ENCODE measurements at regions not wholly inside any gene's neighbourhood (a gene's known extent, or its start where the extent isn't known, plus 50 kb on each side); places are given as distances from the start of the nearest gene placed in this dataset.

DNA sequence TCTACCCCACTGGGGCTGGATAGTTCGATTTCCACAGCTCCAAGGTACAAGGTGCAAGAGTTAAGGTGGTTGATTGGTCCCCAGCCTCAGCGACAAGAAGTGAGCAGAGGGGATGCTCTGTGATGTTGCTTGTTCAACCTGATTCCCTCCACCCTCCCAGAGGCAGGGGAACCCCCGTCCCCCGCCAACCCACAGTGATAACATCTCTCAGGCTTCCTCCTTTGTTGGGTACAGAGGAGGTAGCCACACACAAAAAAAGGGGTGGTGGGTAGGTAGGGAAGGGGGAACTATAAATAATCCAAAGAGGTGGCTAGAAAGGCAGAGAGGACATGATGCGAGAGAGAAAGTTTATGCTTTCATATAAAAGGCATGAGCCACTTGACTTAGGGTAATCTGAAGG is 192.9 kb upstream of the POU3F3 start:
- no peak for DNase-seq (ENCODE audit: low spot score in 2 of 2, unreplicated experiment in 2 of 2)
- Mint-ChIP-seq H3K4me1 (peaks cover 6% of the 10 kb centered on the region), H3K4me3 (no peak overlapping the region), H3K9me3 (no peaks in the 10 kb centered on the region), H3K27ac (no peak overlapping the region), H3K36me3 (no peaks in the 10 kb centered on the region), H3K27me3 (ENCODE audit: low read depth) (peaks cover 83% of the 10 kb centered on the region)
- TF ChIP-seq, protein P1, sequence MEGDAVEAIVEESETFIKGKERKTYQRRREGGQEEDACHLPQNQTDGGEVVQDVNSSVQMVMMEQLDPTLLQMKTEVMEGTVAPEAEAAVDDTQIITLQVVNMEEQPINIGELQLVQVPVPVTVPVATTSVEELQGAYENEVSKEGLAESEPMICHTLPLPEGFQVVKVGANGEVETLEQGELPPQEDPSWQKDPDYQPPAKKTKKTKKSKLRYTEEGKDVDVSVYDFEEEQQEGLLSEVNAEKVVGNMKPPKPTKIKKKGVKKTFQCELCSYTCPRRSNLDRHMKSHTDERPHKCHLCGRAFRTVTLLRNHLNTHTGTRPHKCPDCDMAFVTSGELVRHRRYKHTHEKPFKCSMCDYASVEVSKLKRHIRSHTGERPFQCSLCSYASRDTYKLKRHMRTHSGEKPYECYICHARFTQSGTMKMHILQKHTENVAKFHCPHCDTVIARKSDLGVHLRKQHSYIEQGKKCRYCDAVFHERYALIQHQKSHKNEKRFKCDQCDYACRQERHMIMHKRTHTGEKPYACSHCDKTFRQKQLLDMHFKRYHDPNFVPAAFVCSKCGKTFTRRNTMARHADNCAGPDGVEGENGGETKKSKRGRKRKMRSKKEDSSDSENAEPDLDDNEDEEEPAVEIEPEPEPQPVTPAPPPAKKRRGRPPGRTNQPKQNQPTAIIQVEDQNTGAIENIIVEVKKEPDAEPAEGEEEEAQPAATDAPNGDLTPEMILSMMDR (IDR thresholded peaks at IDR 0.05; ENCODE audit: unreplicated experiment): no peak

DNA sequence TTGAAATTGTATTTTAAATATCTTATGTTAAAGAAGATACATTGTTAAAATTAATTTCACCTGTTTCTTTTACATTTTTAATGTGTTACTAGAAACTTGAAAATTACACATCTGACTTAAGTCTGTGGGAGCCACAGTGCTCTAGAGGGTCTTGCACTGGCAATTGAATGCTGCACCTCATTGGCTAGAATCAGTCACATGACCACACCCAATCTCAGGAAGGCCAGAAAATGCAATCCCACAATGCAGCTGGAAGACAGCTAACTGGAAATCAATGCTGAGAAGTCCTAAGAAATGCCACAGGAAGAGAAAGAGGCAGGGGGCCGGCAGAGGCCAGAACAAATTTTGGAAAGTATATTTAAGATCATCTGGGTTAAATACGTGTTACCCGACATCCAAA is 189.2 kb upstream of the POU3F3 start:
- H3K4me3 Mint-ChIP-seq: no peak overlapping the region
- no peaks in the 10 kb centered on the region for H3K9me3 Mint-ChIP-seq
- no peak overlapping the region for H3K27ac Mint-ChIP-seq
- peaks cover 80% of the 10 kb centered on the region for H3K27me3 Mint-ChIP-seq (ENCODE audit: low read depth)
- H3K4me1 Mint-ChIP-seq: no peaks in the 10 kb centered on the region
- no peaks in the 10 kb centered on the region for H3K36me3 Mint-ChIP-seq
- TF ChIP-seq, protein P1 (IDR thresholded peaks at IDR 0.05; ENCODE audit: unreplicated experiment): no peak
- DNase-seq (ENCODE audit: low spot score in 2 of 2, unreplicated experiment in 2 of 2): no peak

DNA sequence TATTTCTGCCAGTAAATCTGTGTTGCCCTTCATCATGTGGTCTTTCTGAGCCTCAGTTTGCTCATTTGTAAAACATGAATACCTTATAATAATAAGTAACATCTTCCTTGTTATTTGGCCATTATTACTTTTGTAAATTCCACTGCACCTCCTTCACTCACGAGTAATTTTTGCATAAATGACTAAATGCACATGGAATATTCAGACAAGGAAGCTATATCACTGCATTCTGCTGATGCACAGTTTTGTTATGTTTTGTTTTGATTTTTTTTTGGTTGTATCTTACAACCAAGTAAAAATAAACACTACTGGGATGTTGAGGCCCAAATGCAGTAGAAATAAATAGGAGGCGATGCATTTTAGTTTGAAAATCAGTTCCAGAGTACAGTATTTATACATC is 185.3 kb upstream of the POU3F3 start:
- H3K27me3 Mint-ChIP-seq (ENCODE audit: low read depth): peaks cover 66% of the 10 kb centered on the region

DNA sequence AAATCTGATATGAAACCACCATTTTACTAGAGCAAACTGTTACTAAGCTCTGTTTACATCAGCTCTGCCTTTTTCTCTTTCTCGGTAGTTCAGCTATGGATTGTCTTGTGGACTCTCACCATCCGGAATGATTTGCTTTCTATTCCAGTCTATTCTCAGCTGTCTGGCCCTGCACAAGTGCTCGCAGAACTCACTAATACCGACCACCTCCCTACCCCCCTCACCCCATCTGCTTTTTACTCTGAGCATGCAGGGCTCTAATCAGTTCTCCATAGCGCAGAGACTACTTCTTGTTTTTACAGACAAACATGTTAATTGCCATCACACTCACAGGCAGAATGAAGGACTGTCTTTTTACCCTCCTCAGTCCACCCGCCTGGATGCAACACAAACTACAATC is 180.7 kb upstream of the POU3F3 start:
- TF ChIP-seq, protein P1 (IDR thresholded peaks at IDR 0.05; ENCODE audit: unreplicated experiment): no peak
- H3K27ac Mint-ChIP-seq: no peak overlapping the region
- peaks cover 52% of the 10 kb centered on the region for H3K27me3 Mint-ChIP-seq (ENCODE audit: low read depth)
- no peaks in the 10 kb centered on the region for H3K36me3 Mint-ChIP-seq
- H3K9me3 Mint-ChIP-seq: no peaks in the 10 kb centered on the region
- H3K4me1 Mint-ChIP-seq: no peaks in the 10 kb centered on the region
- no peak overlapping the region for H3K4me3 Mint-ChIP-seq
- DNase-seq (ENCODE audit: low spot score in 2 of 2, unreplicated experiment in 2 of 2): no peak

More for the DNA sequence above, 185.3 kb upstream of the POU3F3 start:
- Mint-ChIP-seq H3K9me3 (no peaks in the 10 kb centered on the region), H3K27ac (no peak overlapping the region), H3K36me3 (no peaks in the 10 kb centered on the region), H3K4me3 (no peak overlapping the region), H3K4me1 (no peaks in the 10 kb centered on the region)
- DNase-seq (ENCODE audit: low spot score in 2 of 2, unreplicated experiment in 2 of 2): no peak
- TF ChIP-seq, protein P1 (IDR thresholded peaks at IDR 0.05; ENCODE audit: unreplicated experiment): no peak

DNA sequence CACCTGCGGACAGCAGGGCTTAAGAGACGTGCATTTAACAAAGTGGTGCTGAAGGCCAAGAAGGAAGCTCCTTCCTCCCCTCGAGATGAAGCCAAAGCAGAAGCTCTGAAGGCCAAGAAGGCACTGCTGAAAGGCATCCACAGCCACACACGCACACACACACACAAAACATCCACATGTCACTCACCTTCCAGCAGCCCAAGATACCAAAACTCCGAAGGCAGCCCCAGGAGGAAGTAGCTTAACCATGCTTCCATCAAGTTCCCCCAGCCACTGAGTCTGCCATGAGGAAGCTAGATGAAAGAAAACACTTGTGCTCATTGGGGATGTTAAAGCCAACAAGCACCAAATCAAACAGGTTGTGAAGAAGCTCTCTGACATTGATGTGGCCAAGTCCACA is 175.7 kb upstream of the POU3F3 start:
- H3K36me3 Mint-ChIP-seq: no peaks in the 10 kb centered on the region
- H3K4me1 Mint-ChIP-seq: no peaks in the 10 kb centered on the region
- H3K27me3 Mint-ChIP-seq (ENCODE audit: low read depth): peaks cover 43% of the 10 kb centered on the region

More for the DNA sequence above, 175.7 kb upstream of the POU3F3 start:
- Mint-ChIP-seq H3K4me3 (no peak overlapping the region), H3K9me3 (no peaks in the 10 kb centered on the region), H3K27ac (no peak overlapping the region)
- TF ChIP-seq, protein P1 (IDR thresholded peaks at IDR 0.05; ENCODE audit: unreplicated experiment): no peak
- DNase-seq (ENCODE audit: low spot score in 2 of 2, unreplicated experiment in 2 of 2): no peak
